GM04504 (cell line): ENCODE measurements at regions not wholly inside any gene's neighbourhood (a gene's known extent, or its start where the extent isn't known, plus 50 kb on each side); places are given as distances from the start of the nearest gene placed in this dataset.
"Not testable (repeated sequence)": the region's sequence is repeated elsewhere in the genome, so short reads cannot be mapped to it uniquely, and the experiment has no call there.

Experiments used
- DNase-seq: peaks from one replicate; pipeline ENCODE4 v3.0.0-alpha.2; 2012; ENCODE audit warnings: low read depth

DNA sequence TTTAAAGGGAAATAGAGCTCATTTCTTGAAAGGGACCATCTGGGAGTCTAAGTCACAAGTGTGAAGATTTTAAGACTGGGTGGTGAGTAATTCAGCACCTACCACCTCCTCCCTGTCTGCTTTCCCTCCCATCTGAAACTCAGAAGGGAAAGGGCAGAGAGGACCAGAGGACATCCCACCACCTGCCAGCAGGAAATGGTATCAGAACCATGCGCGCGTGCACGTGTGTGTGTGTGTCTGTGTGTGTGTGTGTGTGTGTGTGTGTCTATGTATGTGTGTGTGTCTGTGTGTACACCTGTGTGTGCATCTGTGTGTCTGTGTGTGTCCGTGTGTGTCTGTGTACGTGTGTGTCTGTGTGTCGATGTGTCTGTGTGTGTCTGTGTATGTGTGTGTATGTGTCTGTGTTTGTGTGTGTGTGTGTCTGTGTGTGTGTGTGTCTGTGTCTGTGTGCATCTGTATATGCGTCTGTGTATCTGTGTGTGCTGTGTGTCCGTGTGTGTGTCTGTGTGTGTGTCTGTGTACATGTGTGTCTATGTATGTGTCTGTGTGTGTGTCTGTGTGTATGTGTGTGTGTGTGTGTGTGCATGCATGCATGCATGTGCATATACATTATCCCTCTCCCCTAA is 76.8 kb downstream of the ZFP36L2 start:
- no peak for DNase-seq

DNA sequence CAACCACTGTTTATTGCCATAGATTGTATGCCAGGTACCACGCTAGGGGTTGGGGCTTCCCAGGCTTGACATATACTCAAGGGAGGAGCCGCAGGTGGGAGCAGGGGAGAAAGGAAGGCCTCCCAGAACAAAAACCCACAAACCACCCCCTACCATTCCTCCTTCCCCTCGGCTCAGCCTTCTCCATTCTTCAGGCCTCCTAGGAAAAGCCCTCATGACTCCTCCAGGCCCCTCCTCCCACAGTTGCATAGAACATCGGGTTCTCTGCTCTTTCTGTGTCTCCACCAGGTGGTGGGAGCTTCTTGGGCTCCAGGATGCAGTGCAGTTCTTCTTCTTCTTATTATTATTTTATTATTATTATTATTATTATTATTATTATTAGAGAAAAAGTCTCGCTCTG is 80.3 kb downstream of the ZFP36L2 start:
- no peak for DNase-seq

DNA sequence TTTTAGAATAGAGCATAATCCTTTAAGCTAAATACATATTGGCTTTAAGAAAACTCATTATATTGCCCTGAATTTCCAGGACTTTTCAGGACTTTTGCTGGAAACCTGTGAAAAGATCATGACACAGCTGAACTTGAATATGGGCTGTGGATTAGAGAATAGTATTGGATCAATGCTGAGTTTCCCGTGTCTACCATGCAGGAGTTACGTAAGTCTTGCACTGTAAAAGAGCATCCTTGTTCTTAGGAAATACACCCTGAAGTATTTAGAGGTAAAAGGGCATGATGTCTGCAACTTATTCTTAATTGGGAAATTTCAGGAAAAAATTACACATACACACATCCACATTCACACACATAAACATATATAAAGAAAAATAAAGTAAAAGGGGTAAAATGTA is 82.1 kb downstream of the ZFP36L2 start:
- DNase-seq: no peak

DNA sequence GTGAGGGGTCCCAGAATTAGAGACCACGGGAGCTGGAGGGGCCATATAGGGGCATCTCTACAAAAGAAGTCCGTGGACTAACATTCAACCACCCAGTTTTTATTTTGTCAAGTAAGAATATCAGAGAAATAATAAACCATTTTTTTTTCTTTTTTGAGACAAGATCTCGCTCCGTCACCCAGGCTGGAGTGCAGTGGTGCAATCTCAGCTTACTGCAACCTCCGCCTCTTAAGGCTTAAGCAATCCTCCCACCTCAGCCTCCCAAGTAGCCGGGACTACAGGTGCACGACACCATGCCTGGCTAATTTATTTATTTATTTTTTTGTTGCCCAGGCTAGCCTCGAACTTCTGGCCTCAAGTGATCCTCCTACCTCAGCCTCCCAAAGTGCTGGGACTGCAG is 82.7 kb downstream of the ZFP36L2 start:
- DNase-seq: no peak

DNA sequence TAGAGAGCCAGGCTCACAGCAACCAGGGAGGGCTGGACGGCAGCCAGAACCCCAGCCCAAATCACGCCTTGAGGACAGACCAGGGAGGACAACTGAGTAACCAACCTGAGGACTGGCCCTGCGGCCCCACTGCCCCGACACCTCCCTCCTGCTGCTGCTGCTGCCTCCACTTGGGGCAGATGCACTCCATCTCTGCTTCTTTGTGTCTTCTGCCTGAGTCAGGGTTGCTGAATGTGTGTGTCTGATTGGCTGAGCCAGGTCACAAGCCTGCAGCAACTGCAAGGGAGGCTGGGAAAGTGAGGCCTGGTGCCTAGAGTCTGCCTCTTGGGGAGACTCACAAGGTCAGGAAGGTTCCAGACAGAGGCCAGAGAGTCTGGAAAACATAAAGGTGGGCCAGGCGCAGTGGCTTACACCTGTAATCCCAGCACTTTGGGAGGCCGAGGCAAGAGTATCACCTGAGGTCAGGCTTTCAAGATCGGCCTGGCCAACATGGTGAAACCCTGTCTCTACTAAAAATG is 83.4 kb downstream of the ZFP36L2 start:
- DNase-seq: no peak

DNA sequence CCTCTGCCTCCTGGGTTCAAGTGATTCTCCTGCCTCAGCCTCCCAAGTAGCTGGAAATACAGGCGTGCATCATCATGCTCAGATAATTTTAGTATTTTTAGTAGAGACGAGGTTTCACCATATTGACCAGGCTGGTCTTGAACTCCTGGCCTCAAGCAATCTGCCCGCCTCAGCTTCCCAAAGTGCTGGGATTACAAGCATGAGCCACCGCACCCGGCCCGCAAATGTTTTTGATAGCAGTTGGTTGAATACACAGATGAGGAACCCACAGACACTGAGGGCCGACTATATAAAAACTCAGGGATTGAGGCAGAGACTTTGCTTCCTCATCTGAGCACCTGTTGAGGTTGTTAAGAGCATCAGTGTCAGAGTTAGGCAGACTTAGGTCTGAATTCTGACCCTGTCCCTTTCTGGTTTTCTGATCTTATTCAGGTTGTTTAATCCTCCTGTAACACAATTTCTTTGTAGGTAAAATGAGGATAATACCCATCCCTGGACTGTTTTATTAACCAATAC is 84.7 kb downstream of the ZFP36L2 start:
- DNase-seq: not testable (repeated sequence)

DNA sequence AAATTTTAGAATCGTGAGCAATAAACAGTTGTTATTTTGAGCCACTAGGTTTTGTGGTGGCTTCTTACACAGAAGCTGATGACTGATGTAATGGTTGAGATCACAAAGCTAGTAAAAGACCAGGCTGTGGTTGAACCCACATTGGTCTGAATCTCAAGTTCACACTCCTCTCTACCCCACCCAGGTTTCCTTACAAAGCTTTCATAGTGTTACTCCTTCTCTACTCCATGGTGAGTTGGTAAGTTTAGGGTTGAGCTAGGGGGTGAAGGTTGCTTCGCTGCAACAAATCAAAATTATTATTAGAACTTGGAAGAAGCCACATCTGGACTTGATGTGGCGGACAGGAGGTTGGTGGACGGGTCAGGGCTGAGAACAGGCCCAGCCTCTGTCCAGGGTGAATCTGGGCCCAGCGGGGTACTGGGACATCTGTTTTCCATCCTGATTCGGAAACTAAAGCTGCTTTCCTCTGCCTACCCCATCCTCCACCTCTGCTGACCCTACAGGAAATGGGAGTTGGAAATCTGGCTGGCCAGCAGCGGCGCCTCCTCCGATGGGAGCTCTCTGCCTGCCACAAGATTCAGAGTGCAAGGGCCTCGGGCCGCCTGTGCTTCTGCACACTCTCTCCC is 86.3 kb downstream of the ZFP36L2 start:
- DNase-seq: peak; percentile 51

DNA sequence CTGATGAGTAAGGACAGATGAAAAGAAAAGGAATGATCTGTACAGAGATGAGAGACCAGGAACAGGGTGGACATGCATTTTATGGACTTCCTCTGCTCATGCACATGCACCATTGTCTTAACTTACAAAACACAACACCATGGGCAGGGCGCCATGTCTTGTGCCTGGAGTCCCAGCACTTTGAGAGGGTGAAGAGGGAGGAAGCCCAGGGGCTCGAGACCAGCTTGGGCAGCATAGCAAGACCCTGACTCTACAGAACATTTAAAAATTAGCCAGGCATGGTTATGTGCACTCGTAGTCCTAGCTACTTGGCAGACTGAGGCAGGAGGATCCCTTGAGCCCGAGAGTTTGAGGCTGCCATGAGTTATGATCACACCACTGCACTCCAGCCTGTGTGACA is 86.9 kb downstream of the ZFP36L2 start:
- no peak for DNase-seq

DNA sequence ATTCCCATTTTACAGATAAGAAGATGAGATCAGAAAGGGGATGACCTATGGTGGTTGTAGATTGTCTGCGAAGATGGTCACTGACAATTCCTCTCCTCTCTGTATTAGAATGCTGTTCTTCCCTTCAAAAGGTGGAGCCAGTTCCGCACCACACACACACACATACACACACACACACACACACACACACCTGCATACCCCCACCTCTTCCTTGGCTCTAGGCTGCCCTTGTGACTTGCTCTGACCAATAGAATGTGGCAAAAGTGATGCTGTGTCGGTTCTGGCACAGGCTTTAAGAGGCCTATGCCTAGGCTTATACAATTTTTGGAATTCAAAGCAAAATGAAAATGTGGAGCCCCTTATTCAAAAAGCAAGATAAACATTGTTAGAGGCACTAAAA is 88.0 kb downstream of the ZFP36L2 start:
- no peak for DNase-seq

DNA sequence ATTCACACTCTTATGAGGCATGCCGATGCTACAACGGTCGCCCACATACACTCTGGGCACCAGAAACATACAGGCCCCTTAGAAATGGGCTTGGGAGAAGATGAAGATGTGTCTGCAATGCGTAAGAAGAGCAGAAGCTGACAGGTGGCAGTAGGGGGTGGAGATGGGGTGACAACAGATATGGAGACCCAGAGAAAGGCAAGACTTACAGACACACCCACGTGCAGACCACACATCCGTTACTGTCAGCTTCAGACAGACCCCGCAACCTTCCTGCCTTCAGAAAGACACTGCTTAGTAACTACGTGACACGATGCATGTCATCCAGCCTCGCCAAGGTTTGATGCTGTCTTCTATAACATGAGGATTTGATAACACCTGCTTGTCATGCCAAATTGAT is 89.5 kb downstream of the ZFP36L2 start:
- no peak for DNase-seq

DNA sequence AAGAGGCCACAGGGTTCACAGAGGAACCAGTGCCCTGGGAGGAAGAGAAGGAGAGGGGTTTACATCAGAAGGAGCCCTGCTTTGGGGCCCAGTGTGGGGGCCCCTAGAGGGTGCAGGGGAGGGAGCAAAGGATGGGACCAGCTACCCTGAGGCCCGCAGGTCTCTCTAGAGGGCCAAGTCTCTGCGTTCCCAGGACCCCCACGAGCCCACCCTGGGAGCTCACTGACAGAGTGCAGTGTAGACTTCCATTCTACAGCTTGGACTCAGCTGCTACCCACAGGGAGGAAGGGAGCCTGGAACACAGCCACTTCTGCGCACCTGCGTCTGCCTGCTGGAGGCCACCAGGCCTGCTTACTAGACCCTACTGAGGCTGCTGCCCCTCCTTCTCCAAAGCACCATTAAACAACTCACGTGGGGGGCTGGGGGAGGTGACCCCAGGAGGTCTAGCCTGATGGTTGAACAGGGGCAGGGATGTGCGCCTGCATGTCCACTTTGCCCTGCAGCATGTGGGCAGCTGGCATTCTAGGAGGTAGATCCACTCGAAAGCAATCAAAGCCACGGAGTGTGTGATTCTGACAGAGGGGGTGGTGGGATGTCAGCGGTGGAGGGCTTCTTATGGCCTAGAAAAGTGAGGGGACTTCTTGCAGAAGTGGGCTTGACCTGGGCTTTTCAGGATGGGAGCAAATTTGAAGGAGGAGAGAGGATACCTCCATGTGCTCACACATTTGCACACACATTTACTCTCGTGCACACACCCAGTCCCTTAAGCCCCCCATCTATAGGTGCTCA is 90.2 kb downstream of the ZFP36L2 start:
- no peak for DNase-seq

DNA sequence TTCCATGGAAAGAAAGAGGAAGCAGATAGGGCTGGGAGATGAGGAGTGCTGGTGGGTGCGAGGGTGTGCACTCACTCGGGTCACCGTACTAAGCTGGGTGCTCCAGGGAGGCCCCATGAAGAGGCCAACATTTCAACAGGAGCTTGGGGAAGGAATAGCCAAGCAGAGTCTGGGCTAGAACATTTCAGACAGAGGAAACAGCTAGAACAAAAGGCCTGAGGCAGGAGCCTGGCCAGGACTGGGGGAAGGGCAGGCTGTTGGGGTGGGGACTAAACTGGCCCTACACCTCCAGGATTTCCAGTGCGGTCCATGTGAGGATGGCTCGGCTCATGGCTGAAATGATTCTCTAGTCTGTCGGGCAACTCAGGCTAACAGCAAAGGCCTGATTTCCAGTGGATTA is 90.8 kb downstream of the ZFP36L2 start:
- no peak for DNase-seq

DNA sequence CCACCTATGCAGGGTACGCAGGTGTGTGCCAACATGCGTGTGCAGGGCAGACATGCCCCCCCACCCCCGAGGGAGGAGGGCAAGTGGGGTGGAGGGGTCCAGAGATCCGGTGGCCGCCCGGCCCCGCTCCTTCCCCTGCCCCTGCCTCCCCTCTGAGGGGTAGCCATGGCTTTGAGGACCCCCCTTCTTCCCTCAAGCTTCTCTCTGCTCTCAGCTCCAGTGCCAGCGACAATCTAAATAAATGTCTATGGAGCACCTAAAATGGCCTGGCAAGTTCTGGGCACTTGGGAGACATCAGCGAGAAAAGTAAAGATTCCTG is 91.9 kb downstream of the ZFP36L2 start:
- DNase-seq: no peak

DNA sequence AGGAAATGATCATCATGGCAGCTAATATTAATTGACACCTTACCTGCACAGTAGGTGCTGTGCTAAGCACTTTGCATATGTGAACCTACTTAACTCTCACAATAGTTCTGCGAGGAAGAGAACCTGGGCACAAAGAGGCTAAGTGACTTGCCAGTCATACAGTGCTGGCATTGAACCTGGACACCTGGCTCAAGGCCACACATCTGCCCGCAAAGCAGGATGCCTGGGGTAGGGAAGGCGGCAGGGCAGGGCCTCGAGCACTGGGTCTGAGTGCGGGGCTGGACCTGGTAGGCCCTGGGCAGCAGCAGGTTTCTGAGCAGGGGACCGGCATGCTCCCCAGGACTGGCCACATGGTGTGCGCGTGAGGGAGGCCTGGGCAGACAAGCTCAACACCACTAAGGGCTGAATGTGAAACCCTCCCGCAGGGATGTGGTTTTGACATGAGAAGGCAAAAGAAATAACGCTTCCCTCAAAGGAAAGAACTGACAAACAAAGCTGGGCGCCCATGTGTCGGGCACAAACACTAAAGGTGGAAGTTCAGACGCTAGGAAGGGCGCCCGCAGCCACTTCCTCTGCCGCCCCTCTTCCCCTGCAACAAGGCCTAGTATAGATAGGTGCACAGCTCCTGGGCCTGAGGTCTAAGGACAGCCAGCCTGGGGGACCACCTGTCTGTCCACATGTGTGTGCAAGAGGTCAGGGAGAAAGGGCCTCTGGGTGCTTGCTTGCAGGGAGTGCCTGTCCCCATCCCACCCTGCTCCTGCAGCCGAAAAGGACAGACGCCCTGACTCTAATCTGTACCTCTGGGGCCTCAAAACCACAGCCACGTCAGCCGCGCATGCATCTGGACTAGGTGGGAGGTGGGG is 92.5 kb downstream of the ZFP36L2 start:
- DNase-seq: no peak

DNA sequence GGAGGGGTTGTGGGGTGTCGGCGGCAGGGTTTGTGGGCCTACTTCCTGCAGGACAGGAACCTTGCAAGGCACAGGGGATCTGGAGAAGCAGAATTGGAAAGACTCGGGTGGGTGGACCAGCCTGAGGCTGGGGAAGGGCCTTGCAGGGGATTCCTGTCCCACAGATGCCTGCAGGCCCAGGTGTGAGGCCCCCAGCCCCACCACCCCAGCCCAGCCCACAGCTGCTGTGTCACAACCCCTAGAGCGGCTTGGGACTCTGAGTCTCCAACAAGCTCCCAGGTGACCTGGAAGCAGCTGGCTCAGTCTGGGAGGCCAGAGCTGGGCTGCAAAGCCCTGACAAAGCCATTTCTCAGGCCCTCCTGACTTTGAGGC is 93.1 kb downstream of the ZFP36L2 start:
- no peak for DNase-seq

DNA sequence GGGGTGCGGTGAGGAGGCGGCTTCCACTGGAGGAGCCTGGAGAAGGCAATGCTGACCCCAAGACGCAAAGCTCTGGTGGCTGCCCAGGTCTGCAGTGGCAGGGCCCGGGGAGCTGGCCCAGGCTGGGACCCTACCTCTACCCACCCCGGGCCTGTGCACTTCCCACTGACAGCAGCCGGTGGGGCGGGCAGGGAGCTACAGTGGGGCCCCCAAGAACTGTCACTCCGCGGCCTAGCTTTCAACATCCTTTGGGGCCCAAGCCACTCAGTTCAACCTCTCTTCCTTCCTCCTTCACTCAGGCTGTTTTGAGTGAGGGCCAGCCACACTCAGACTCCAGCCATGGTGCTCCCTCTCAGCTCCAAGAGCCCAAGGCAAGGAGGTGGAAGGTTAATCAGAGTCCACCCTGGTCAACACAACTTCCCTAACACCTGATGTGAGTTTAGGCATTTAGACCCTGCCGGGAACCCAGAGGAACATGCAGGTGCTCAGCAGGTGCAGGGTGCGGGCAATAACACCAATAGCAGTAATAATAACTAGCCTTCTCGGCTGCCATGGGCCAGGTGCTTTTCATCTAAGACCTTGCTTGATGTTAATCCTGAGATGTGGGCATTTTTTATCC is 93.6 kb downstream of the ZFP36L2 start:
- DNase-seq: no peak

DNA sequence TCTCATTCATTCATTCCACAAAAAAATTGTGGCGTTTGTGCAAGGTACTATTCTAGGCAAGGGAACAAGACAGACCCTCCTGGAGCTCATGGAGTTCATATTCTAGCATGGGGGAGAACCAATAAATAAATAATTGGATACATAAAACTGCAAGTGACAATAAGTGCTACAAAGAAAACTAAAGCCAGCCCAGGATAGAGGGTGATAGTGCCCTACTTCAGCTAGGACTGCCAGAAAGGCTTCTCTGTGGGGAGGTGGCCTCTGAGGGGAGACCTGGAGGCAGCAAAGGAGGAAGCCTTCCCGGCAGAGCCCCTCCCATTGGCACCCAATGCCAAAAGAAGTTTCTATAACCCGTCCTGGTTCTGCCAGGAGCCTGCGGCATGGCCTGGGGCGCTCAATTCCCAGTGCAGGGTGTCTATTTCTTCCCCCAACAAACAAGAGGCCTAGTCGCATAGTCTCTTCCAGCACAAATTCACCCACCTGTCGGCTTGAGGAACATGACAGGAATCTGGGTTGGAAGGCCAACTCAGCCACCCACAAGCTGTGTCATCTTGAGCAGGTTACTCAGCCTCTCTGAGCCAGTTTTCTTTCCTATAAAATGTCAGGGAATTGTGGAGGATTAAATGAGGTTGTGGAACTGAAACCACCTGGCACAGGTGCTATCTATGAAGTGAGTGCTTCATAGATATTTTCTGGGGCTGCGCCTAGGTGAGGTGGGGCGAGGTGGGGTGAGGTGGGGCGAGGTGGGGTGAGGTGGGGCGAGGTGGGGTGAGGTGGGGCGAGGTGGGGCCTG is 94.3 kb downstream of the ZFP36L2 start:
- DNase-seq: no peak

DNA sequence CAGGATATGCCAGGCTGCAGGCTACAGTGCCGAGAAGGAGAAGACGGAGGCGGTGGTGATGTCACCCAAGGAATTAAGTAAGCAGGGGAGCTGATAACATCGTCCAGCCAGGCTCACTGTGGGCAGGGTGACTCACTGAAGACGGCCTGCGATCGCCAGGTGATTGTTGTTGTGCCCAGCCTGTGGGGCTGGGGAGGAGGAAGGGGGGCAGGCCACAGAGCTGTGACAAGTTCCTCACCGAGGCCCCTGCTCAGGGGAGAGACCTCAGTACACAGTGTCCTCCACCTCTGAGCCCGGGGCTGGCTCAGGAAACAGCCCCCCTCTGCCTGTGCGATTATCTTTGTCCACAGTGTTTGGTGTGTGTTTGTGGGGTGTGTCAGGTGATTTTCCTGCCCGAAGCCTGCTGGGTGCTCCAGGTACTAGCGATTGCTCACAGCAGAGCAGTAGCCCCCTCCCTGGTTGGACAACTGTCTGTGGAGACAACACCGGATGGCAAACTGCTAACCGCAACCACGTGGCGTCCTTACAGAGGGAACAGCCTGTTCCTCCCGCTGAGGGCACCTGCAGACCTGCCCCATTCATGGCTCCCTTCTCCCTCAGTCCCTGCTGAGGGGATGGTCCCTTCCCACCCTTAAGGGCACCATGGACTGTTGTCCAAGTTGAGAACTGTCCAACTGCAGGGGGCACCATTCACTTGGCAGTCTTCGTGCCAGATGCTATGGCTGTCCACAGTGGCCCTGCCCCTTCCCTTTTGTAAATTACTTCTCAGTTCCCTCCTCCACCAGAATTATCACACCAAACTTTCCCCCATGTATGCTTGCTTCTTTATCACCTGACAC is 95.1 kb downstream of the ZFP36L2 start:
- DNase-seq: peak; percentile 66

DNA sequence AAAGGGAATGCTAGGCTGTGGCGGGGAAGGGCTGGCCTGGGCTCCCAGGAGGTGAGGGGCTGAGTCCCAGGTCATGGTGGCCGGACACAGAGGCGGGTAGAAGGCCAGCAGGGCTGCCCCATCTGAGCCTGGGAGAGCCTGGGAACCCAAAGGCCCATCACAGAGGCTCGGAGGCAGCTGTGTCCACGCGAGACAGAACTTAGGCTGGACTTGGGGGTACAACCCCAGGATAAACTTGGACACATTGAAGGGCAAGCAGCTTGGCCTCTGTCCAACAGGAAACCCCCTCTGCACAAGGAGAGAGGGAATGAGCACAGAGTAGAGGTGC is 95.9 kb downstream of the ZFP36L2 start:
- no peak for DNase-seq
